Activated CD4-positive, alpha-beta T cell treated with anti-CD3 and anti-CD28 coated beads, Interleukin-2, amount 10 ng/mL, durations not matched to agents 7 days and 5 days (primary cell): ENCODE measurements at regions not wholly inside any gene's neighbourhood (a gene's known extent, or its start where the extent isn't known, plus 50 kb on each side); places are given as distances from the start of the nearest gene placed in this dataset.

Experiments
- CTCF ChIA-PET: fragments of 350-600 bp; sonication (Branson Sonifier 250); formaldehyde crosslinking; loops from one replicate; lab custom pipeline; 2021; ENCODE audit warnings: antibody characterized with exemption; lab: Charles Lee
- POLR2A ChIA-PET: fragments of 350-600 bp; sonication (Branson Sonifier 250); formaldehyde crosslinking; loops from one replicate; lab custom pipeline; 2021; ENCODE audit warnings: antibody characterized with exemption; lab: Charles Lee
- DNase-seq: peaks from one replicate; pipeline ENCODE4 v3.0.0-alpha.2; 2020
- H3K27ac Mint-ChIP-seq: one replicate; pipeline ENCODE4 v1.8.0; 2021; ENCODE audit warnings: mild to moderate bottlenecking, moderate library complexity, mixed read lengths
- H3K27me3 Mint-ChIP-seq: one replicate; pipeline ENCODE4 v1.8.0; 2021; ENCODE audit warnings: mixed read lengths
- H3K36me3 Mint-ChIP-seq: one replicate; pipeline ENCODE4 v1.8.0; 2021; ENCODE audit warnings: low read depth, mixed read lengths
- H3K4me1 Mint-ChIP-seq: one replicate; pipeline ENCODE4 v1.8.0; 2021; ENCODE audit warnings: mixed read lengths
- H3K4me3 Mint-ChIP-seq: one replicate; pipeline ENCODE4 v1.8.0; 2021; ENCODE audit warnings: mild to moderate bottlenecking, moderate library complexity, mixed read lengths
- H3K9me3 Mint-ChIP-seq: one replicate; pipeline ENCODE4 v1.8.0; 2021; ENCODE audit warnings: mixed read lengths

- Mint-ChIP-seq H3K36me3 (no peaks in the 10 kb centered on the region), H3K4me1 (peaks cover 8% of the 10 kb centered on the region), H3K27me3 (no peaks in the 10 kb centered on the region), H3K27ac (no peak overlapping the region), H3K9me3 (no peaks in the 10 kb centered on the region), H3K4me3 (no peak overlapping the region)
- CTCF ChIA-PET: no interaction called here
- POLR2A ChIA-PET: no interaction called here
- no peak for DNase-seq
These were observed 616.0 kb upstream of the TBL1XR1 start for GRCh38 chr3:177813322-177813721.

GRCh38 chr3:177816667-177817208, 619.5 kb upstream of the TBL1XR1 start:
- ChIA-PET CTCF (no interaction called here), POLR2A (no interaction called here)
- Mint-ChIP-seq H3K36me3 (no peaks in the 10 kb centered on the region), H3K4me3 (no peak overlapping the region), H3K9me3 (peaks cover 3% of the 10 kb centered on the region), H3K4me1 (peaks cover 6% of the 10 kb centered on the region), H3K27ac (no peak overlapping the region), H3K27me3 (no peaks in the 10 kb centered on the region)
- no peak for DNase-seq

DNA sequence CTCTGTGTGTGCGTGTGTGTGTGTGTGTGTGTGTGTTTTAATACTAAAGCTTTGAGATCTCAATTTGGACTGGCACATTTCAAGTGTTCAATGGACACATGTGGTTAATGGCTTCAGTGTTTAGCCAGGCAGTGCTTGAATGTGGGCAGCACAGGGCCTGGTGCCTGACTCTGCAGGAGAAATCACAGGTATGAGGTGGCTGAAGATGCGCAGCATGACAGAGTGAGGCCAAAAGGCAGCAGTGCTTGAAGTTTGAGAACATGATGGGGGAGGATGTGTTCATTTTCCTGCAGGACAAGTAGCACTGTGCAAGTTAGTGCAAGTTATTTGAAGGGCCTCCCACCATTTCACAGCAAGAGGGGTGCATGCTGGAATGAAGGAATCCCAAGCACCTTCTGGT, 620.5 kb upstream of the TBL1XR1 start:
- DNase-seq: no peak
- POLR2A ChIA-PET: no interaction called here
- CTCF ChIA-PET: no interaction called here
- H3K9me3 Mint-ChIP-seq: peaks cover 3% of the 10 kb centered on the region
- H3K27ac Mint-ChIP-seq: no peak overlapping the region
- H3K27me3 Mint-ChIP-seq: no peaks in the 10 kb centered on the region
- no peaks in the 10 kb centered on the region for H3K36me3 Mint-ChIP-seq
- H3K4me1 Mint-ChIP-seq: peaks cover 6% of the 10 kb centered on the region
- H3K4me3 Mint-ChIP-seq: no peak overlapping the region

- Mint-ChIP-seq H3K27me3 (no peaks in the 10 kb centered on the region), H3K4me1 (peaks cover 6% of the 10 kb centered on the region), H3K9me3 (peaks cover 3% of the 10 kb centered on the region), H3K36me3 (no peaks in the 10 kb centered on the region), H3K4me3 (no peak overlapping the region), H3K27ac (no peak overlapping the region)
- POLR2A ChIA-PET: no interaction called here
- CTCF ChIA-PET: interaction anchor here (0.7 kb wide), 1 partner anchor 503 kb away, joined by 3 read pairs; no protein-coding TSS in a partner anchor
- DNase-seq: no peak
These were observed 621.5 kb upstream of the TBL1XR1 start for GRCh38 chr3:177818712-177819240.

GRCh38 chr3:177820683-177821316, 623.5 kb upstream of the TBL1XR1 start:
- Mint-ChIP-seq H3K4me1 (peaks cover 6% of the 10 kb centered on the region), H3K36me3 (no peaks in the 10 kb centered on the region), H3K27me3 (no peaks in the 10 kb centered on the region), H3K9me3 (peaks cover 3% of the 10 kb centered on the region), H3K4me3 (no peak overlapping the region), H3K27ac (no peak overlapping the region)
- DNase-seq: no peak
- CTCF ChIA-PET: no interaction called here
- POLR2A ChIA-PET: no interaction called here

- DNase-seq: no peak
- H3K9me3 Mint-ChIP-seq: peaks cover 3% of the 10 kb centered on the region
- H3K27me3 Mint-ChIP-seq: no peaks in the 10 kb centered on the region
- H3K36me3 Mint-ChIP-seq: no peaks in the 10 kb centered on the region
- CTCF ChIA-PET: no interaction called here
- no peak overlapping the region for H3K4me3 Mint-ChIP-seq
- POLR2A ChIA-PET: no interaction called here
- no peak overlapping the region for H3K27ac Mint-ChIP-seq
- peaks cover 6% of the 10 kb centered on the region for H3K4me1 Mint-ChIP-seq
These were observed 625.4 kb upstream of the TBL1XR1 start for GRCh38 chr3:177822681-177823096.

- H3K9me3 Mint-ChIP-seq: peaks cover 3% of the 10 kb centered on the region
- peaks cover 6% of the 10 kb centered on the region for H3K4me1 Mint-ChIP-seq
- H3K27me3 Mint-ChIP-seq: no peaks in the 10 kb centered on the region
- ChIA-PET CTCF (interaction anchor here (0.5 to 0.9 kb wide), 4 partner anchors 9 to 709 kb away, joined by 3 to 5 read pairs (median 3); no protein-coding TSS in a partner anchor), POLR2A (interaction anchor here (1.0 kb wide), 1 partner anchor 121 kb away, joined by 3 read pairs; no protein-coding TSS in a partner anchor)
- DNase-seq: no peak
- H3K27ac Mint-ChIP-seq: no peak overlapping the region
- H3K4me3 Mint-ChIP-seq: no peak overlapping the region
- H3K36me3 Mint-ChIP-seq: no peaks in the 10 kb centered on the region
These were observed 626.5 kb upstream of the TBL1XR1 start for GRCh38 chr3:177823701-177824189.

- H3K4me1 Mint-ChIP-seq: peaks cover 6% of the 10 kb centered on the region
- ChIA-PET POLR2A (interaction anchor here (1.0 kb wide), 1 partner anchor 120 kb away, joined by 3 read pairs; no protein-coding TSS in a partner anchor), CTCF (interaction anchor here (0.5 to 0.9 kb wide), 5 partner anchors 9 to 710 kb away, joined by 3 to 5 read pairs (median 3); no protein-coding TSS in a partner anchor)
- H3K36me3 Mint-ChIP-seq: no peaks in the 10 kb centered on the region
- no peaks in the 10 kb centered on the region for H3K27me3 Mint-ChIP-seq
- H3K27ac Mint-ChIP-seq: no peak overlapping the region
- no peak for DNase-seq
- H3K9me3 Mint-ChIP-seq: peaks cover 3% of the 10 kb centered on the region
- no peak overlapping the region for H3K4me3 Mint-ChIP-seq
These were observed 627.0 kb upstream of the TBL1XR1 start for GRCh38 chr3:177824190-177824786.

GRCh38 chr3:177824841-177825240, 627.6 kb upstream of the TBL1XR1 start:
- peaks cover 3% of the 10 kb centered on the region for H3K9me3 Mint-ChIP-seq
- no peak for DNase-seq
- ChIA-PET CTCF (interaction anchor here (0.7 kb wide), 1 partner anchor 22 kb away, joined by 3 read pairs; no protein-coding TSS in a partner anchor), POLR2A (no interaction called here)
- H3K4me1 Mint-ChIP-seq: peaks cover 6% of the 10 kb centered on the region
- H3K27ac Mint-ChIP-seq: no peak overlapping the region
- no peaks in the 10 kb centered on the region for H3K27me3 Mint-ChIP-seq
- no peaks in the 10 kb centered on the region for H3K36me3 Mint-ChIP-seq
- H3K4me3 Mint-ChIP-seq: no peak overlapping the region

DNA sequence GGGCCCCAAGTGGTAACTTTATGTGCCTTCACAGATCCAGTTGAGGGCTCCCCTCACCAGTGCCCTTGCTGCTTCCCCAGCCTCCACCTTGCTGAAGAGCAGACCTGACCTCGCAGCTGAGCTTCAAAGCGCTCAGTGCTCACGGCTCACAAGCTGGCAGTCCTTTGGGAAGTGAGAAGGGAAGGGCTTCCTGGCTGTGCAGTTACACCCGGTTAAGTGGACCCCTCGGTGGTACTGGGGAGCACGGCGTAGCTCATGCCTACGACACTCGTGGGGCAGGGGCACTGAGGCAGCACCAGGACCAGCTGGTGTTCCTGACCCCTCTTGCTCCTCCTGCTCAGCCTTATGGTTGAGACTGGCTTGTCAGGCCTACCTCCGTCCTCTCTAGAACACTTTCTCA, 629.0 kb upstream of the TBL1XR1 start:
- CTCF ChIA-PET: no interaction called here

GRCh38 chr3:177827511-177828207, 630.4 kb upstream of the TBL1XR1 start:
- Mint-ChIP-seq H3K4me1 (no peaks in the 10 kb centered on the region), H3K4me3 (no peak overlapping the region), H3K9me3 (no peaks in the 10 kb centered on the region), H3K36me3 (no peaks in the 10 kb centered on the region), H3K27ac (no peak overlapping the region), H3K27me3 (no peaks in the 10 kb centered on the region)
- DNase-seq: no peak
- POLR2A ChIA-PET: no interaction called here
- CTCF ChIA-PET: no interaction called here

More for the DNA sequence above, 629.0 kb upstream of the TBL1XR1 start:
- H3K4me3 Mint-ChIP-seq: no peak overlapping the region
- no peaks in the 10 kb centered on the region for H3K27me3 Mint-ChIP-seq
- POLR2A ChIA-PET: no interaction called here
- no peaks in the 10 kb centered on the region for H3K4me1 Mint-ChIP-seq
- no peaks in the 10 kb centered on the region for H3K9me3 Mint-ChIP-seq
- H3K36me3 Mint-ChIP-seq: no peaks in the 10 kb centered on the region
- H3K27ac Mint-ChIP-seq: no peak overlapping the region
- DNase-seq: no peak

DNA sequence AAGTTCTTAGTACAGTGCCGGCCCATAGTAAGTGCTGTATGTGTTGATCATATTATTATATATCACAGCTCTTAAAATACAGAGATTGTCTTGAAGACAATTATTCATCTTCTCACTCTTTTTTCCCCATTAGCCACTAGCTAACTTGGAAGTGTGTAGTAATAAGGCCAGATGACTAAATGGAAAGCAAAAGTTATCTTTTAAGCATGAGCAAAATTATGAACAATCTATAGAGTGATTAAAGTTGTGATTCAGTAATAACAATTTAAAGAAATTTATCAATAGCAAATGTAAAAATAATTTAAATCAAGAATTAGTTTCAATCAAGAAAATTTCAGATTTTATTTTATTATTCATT, 630.9 kb upstream of the TBL1XR1 start:
- CTCF ChIA-PET: no interaction called here
- POLR2A ChIA-PET: no interaction called here
- Mint-ChIP-seq H3K36me3 (no peaks in the 10 kb centered on the region), H3K4me3 (no peak overlapping the region), H3K27ac (no peak overlapping the region), H3K27me3 (no peaks in the 10 kb centered on the region), H3K9me3 (no peaks in the 10 kb centered on the region), H3K4me1 (no peaks in the 10 kb centered on the region)
- DNase-seq: no peak
